Activated naive CD4-positive, alpha-beta T cell treated with anti-CD3 and anti-CD28 coated beads for 36 hours (primary cell): ENCODE measurements at regions not wholly inside any gene's neighbourhood (a gene's known extent, or its start where the extent isn't known, plus 50 kb on each side); places are given as distances from the start of the nearest gene placed in this dataset.
"Not testable (repeated sequence)": the region's sequence is repeated elsewhere in the genome, so short reads cannot be mapped to it uniquely, and the experiment has no call there.

Experiments used
- CTCF ChIA-PET: fragments of 350-600 bp; sonication (Branson Sonifier 250); formaldehyde crosslinking; loops from one replicate; lab custom pipeline; 2021; ENCODE audit warnings: antibody characterized with exemption; lab: Charles Lee
- DNase-seq: peaks from one replicate; pipeline ENCODE4 v3.0.0-alpha.2; 2020
- H3K27ac Mint-ChIP-seq: one replicate; pipeline ENCODE4 v1.8.0; 2021; ENCODE audit warnings: mild to moderate bottlenecking, mixed read lengths
- H3K27me3 Mint-ChIP-seq: one replicate; pipeline ENCODE4 v1.8.0; 2021; ENCODE audit warnings: low read depth, mixed read lengths
- H3K36me3 Mint-ChIP-seq: one replicate; pipeline ENCODE4 v1.8.0; 2021; ENCODE audit warnings: low read depth, mixed read lengths
- H3K4me1 Mint-ChIP-seq: one replicate; pipeline ENCODE4 v1.8.0; 2021; ENCODE audit warnings: low read depth, mixed read lengths
- H3K4me3 Mint-ChIP-seq: one replicate; pipeline ENCODE4 v1.8.0; 2021; ENCODE audit warnings: mild to moderate bottlenecking, moderate library complexity, mixed read lengths
- H3K9me3 Mint-ChIP-seq: one replicate; pipeline ENCODE4 v1.8.0; 2021; ENCODE audit warnings: mixed read lengths
- intact Hi-C: fragments of 100-400 bp; cut with micrococcal nuclease; formaldehyde crosslinking; loops from one replicate; pipeline ENCODE4 v1.15.1; 2023

GRCh38 chr7:90061077-90061476, 93.2 kb upstream of the STEAP1 start:
- no peak overlapping the region for H3K4me3 Mint-ChIP-seq
- no peaks in the 10 kb centered on the region for H3K27me3 Mint-ChIP-seq
- no peak overlapping the region for H3K27ac Mint-ChIP-seq
- no peaks in the 10 kb centered on the region for H3K36me3 Mint-ChIP-seq
- H3K4me1 Mint-ChIP-seq, result no peaks in the 10 kb centered on the region
- DNase-seq, result no peak
- CTCF ChIA-PET, result no interaction called here
- H3K9me3 Mint-ChIP-seq, result no peaks in the 10 kb centered on the region
- intact Hi-C loops, result no loop called here

- Mint-ChIP-seq H3K4me1 (no peaks in the 10 kb centered on the region), H3K36me3 (no peaks in the 10 kb centered on the region), H3K27ac (no peak overlapping the region), H3K27me3 (peaks cover 7% of the 10 kb centered on the region), H3K9me3 (no peaks in the 10 kb centered on the region), H3K4me3 (no peak overlapping the region)
- CTCF ChIA-PET, result no interaction called here
- intact Hi-C loops, result no loop called here
- no peak for DNase-seq
Measured at GRCh38 chr7:90064370-90064769, 89.9 kb upstream of the STEAP1 start.

DNA sequence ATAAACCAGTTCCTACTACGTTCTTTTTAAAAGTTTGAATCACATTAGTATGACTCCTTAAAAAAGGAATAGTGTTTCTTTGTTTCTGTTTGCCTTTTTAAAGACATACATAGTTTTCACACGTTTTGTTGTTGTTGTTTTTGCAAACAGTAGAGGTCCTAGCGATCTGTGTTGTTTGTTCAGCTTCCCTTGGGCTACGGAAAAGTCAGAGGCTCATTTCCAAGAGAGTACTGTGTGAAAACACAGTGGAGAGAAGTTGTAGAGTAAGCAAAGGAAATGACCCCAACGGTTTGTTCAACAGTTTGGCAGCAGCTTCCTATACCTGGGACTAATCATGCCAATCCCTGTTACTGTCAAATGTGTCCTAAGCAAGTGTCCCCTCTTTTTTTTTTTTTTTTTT, 87.1 kb upstream of the STEAP1 start:
- intact Hi-C loops, result no loop called here
- no peak overlapping the region for H3K27ac Mint-ChIP-seq
- no peaks in the 10 kb centered on the region for H3K36me3 Mint-ChIP-seq
- no peaks in the 10 kb centered on the region for H3K9me3 Mint-ChIP-seq
- CTCF ChIA-PET, result no interaction called here
- no peak for DNase-seq
- peaks cover 9% of the 10 kb centered on the region for H3K27me3 Mint-ChIP-seq
- no peaks in the 10 kb centered on the region for H3K4me1 Mint-ChIP-seq
- H3K4me3 Mint-ChIP-seq, result no peak overlapping the region

DNA sequence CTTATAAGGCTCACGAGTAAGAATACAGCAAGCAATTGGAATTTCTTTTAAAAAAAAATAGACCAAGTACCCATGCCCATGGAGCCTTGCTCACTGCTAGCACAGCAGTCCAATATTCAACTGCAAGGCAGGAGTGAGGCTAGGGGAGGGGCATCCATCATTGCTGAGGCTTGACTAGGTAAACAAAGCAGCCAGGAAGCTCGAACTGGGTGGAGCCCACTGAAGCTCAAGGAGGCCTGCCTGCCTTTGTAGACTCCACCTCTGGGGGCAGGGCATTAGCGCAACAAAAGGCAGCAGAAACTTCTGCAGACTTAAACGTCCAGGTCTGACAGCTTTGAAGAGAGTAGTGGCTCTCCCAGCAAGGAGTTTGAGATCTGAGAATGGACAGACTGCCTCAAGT, 84.0 kb upstream of the STEAP1 start:
- H3K27ac Mint-ChIP-seq, H3K4me3 Mint-ChIP-seq, H3K4me1 Mint-ChIP-seq, H3K9me3 Mint-ChIP-seq, DNase-seq, intact Hi-C loops, CTCF ChIA-PET, H3K36me3 Mint-ChIP-seq: not testable (repeated sequence)
- H3K27me3 Mint-ChIP-seq, result peaks cover 11% of the 10 kb centered on the region

GRCh38 chr7:90078921-90079320, 75.3 kb upstream of the STEAP1 start:
- Mint-ChIP-seq H3K4me1 (no peaks in the 10 kb centered on the region), H3K9me3 (no peaks in the 10 kb centered on the region), H3K27ac (no peak overlapping the region), H3K36me3 (no peaks in the 10 kb centered on the region), H3K27me3 (peaks cover 3% of the 10 kb centered on the region), H3K4me3 (no peak overlapping the region)
- CTCF ChIA-PET, result no interaction called here
- intact Hi-C loops, result no loop called here
- no peak for DNase-seq

DNA sequence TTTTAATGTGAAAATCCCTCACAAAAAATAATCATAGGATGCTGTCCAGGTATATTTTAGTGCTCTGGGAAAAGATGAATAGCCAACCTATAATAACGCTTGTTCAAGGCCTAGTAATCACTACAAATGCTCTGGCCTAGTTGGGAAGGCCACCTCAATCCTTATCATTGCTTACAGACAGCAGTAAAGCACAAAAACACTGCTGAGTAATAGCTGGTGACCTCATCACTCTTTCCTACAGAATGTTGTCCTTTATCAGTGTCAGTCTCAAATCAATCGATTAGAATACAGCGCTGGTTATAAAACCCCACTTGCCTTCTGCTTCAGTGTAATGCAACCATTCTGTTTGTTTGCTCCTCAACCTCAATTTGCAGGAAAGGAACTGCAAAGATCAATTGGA, 72.6 kb upstream of the STEAP1 start:
- H3K4me1 Mint-ChIP-seq, result no peaks in the 10 kb centered on the region
- CTCF ChIA-PET, result no interaction called here

DNA sequence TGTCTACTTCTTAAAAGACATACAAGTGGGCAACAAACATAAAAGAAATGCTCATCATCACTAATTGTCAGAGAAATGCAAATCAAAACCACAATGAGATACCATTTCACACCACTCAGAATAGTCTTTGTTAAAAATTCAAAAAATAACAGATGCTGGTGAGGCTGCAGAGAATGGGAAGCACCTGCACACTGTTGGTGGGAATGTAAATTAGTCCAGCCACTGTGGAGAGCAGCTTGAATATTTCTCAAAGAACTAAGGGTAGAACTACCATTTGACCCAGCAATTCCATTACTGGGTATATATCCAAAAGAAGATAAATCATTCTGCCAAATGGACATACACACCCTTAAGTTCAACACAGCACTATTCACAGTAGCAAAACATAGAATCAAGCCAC, 61.8 kb upstream of the STEAP1 start:
- Mint-ChIP-seq H3K27ac (no peak overlapping the region), H3K4me1 (no peaks in the 10 kb centered on the region), H3K36me3 (no peaks in the 10 kb centered on the region), H3K4me3 (no peak overlapping the region), H3K9me3 (no peaks in the 10 kb centered on the region), H3K27me3 (peaks cover 7% of the 10 kb centered on the region)
- intact Hi-C loops, result no loop called here
- CTCF ChIA-PET, result no interaction called here
- no peak for DNase-seq

More for the DNA sequence above, 72.6 kb upstream of the STEAP1 start:
- DNase-seq, result no peak
- H3K27ac Mint-ChIP-seq, result no peak overlapping the region
- peaks cover 16% of the 10 kb centered on the region for H3K27me3 Mint-ChIP-seq
- intact Hi-C loops, result no loop called here
- no peaks in the 10 kb centered on the region for H3K9me3 Mint-ChIP-seq
- H3K4me3 Mint-ChIP-seq, result no peak overlapping the region
- no peaks in the 10 kb centered on the region for H3K36me3 Mint-ChIP-seq

GRCh38 chr7:90094030-90094429, 60.2 kb upstream of the STEAP1 start:
- DNase-seq, result no peak
- Mint-ChIP-seq H3K9me3 (no peaks in the 10 kb centered on the region), H3K27ac (no peak overlapping the region), H3K36me3 (no peaks in the 10 kb centered on the region), H3K27me3 (peaks cover 7% of the 10 kb centered on the region), H3K4me3 (no peak overlapping the region), H3K4me1 (no peaks in the 10 kb centered on the region)
- intact Hi-C loops, result no loop called here
- CTCF ChIA-PET, result no interaction called here
